ENCODE measurements at regions not wholly inside any gene's neighbourhood (a gene's known extent, or its start where the extent isn't known, plus 50 kb on each side); places are given as distances from the start of the nearest gene placed in this dataset.
A peak's percentile ranks its signal among the peaks of the same experiment; 100 is the strongest.
"Not testable (repeated sequence)": the region's sequence is repeated elsewhere in the genome, so short reads cannot be mapped to it uniquely, and the experiment has no call there.

GRCh38 chr3:75126556-75126955, 512.1 kb upstream of the CNTN3 start:
- DNase-seq (ENCODE audit: low spot score): no peak

- peak; percentile 12 for DNase-seq (ENCODE audit: low spot score)
Observed at GRCh38 chr3:75129101-75129500, 514.6 kb upstream of the CNTN3 start.

DNA sequence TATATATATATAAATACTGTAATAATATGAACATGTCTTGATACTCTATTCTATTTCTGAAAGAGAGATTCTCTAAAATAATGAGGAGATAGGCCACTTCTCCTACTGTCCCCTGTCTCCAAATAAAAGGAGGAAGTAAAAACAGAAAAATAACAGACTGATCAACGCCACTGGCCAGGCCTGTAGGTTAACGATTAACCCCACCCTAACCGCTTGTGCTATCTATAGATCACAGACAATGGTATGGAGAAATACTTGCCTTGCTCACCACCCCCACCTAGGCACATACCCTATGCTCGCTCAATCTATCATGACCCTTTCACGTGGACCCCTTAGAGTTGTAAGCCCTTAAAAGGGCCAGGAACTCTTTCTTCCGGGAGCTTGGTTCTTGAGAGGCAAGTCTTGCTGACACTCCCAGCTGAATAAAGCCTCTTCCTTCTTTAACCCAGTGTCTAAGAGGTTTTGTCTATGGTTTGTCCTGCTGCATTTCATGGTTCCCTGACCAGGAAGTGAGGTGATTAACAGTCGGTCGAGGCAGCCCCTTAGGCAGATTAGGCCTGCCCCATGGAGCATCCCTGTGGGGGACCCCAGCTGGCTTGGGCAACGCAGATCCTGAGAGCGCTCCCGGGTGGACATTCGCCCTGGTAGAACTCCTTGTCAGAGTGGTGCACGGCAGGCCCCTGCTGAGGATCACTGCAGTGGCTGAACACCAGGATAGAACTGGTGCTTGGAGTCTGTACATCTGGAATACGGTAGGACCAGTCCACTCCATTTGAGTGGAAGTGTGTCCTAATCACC, 521.8 kb upstream of the CNTN3 start:
- DNase-seq (ENCODE audit: low spot score): no peak

DNA sequence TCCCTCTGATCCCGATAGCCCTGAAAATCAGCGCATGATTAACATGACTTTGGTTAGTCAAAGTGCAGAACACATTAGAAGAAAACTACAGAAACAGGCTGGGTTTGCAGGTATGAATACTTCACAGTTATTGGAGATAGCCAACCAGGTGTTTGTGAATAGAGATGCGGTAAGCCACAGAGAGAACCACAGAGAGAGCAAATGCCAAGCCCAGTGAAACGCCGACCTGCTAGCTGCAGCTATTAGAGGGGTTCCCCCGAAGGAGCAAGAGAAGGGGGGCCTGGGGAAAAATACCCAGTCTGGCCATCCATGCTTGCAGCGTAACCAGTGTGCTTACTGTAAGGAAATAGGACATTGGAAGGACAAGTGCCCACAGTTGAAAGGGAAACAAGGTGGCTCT, 523.9 kb upstream of the CNTN3 start:
- no peak for DNase-seq (ENCODE audit: low spot score)

- no peak for DNase-seq (ENCODE audit: low spot score)
Observed at GRCh38 chr3:75140904-75141615, 523.1 kb upstream of the FRG2C start.

DNA sequence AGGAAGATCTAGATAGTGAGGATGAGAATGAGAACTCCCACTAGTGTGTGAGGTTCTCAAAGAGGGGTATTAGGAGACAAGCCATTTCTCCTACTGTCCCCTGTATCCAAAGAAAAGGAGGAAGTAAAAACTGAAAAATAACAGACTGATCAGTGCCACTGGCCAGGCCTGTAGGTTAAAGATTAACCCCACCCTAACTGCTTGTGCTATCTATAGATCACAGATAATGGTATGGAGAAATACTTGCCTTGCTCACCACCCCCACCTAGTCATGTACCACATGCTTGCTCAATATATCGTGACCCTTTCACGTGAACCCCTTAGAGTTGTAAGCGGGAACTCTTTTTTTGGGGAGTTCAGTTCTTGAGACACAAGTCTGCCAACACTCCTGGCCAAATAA, 519.7 kb upstream of the FRG2C start:
- no peak for DNase-seq (ENCODE audit: low spot score)

- no peak for DNase-seq (ENCODE audit: low spot score)
Observed at GRCh38 chr3:75171630-75172230, 492.4 kb upstream of the FRG2C start.

GRCh38 chr3:75176937-75177336, 487.2 kb upstream of the FRG2C start:
- no peak for DNase-seq (ENCODE audit: low spot score)

- no peak for DNase-seq (ENCODE audit: low spot score)
Observed at GRCh38 chr3:75180235-75180944, 483.7 kb upstream of the FRG2C start.

DNA sequence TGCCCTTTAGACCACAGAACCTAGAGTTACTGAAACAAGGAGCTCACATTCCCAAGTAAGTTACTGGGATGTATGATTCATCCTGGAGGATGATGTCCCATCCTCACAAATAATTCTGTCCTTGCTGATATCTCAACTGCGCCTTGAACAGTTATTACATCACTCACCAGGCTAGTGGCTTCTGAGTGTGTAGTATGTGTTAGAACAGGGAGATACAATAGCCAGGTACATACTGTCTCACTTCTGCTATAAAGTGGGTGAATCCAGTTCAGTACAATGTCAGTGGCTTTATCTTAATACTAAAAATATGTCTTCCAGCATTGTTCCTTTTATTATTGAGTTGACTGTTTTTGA, 483.2 kb upstream of the FRG2C start:
- DNase-seq (ENCODE audit: low spot score): no peak

DNA sequence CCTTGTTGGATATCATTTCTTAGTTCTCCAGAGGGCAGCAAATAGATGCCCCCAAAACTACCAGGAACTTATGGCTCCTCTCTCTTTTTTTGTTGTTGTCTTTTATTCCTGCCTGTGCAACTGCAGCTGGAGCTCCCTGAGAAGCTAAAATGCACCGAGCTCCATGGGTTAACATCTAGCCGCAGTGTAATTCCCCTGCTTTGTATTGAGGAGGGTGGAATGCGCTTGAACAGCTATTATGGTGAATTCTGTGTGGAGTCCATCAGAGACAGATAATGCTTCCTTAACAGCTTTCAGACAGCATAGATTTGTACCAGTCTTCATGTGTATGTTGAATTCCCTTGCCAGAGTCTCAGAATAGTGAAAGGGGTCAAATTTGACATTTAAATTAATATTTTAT, 475.2 kb upstream of the FRG2C start:
- DNase-seq (ENCODE audit: low spot score): no peak

- peak; percentile 17 for DNase-seq (ENCODE audit: low spot score)
Observed at GRCh38 chr3:75192146-75192616, 471.9 kb upstream of the FRG2C start.

- DNase-seq (ENCODE audit: low spot score): no peak
Observed at GRCh38 chr3:75193797-75194196, 470.3 kb upstream of the FRG2C start.

DNA sequence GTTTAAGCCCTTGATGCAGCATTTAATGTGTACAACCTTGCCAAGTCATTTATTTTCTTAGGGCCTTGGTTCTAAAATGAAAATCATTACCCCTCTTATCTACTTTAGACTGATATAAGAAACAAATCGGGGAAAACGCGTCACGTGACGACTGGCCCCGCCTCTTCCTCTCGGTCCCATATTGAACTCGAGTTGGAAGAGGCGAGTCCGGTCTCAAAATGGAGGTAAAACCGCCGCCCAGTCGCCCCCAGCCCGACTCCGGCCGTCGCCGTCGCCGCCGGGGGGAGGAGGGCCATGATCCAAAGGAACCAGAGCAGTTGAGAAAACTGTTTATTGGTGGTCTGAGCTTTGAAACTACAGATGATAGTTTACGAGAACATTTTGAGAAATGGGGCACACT, 449.8 kb upstream of the FRG2C start:
- DNase-seq (ENCODE audit: low spot score): not testable (repeated sequence)

DNA sequence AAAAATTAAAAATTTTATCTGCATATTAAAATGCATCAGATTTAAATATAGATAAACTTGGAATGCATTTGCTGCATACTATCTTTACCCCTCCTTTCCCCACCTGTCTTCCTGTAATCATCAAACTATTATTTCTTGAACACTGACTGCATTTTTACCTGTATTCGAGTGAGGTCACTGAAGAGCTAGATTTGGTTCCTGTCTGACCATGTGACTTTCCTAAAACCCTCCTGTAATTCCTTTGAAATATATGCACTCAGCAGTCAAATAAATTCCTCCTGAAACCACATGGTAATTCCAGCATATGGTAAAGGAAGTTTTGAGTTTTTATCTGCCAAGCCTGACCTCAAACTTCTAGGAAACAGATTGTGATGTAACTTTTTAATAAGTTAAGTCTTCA, 445.6 kb upstream of the FRG2C start:
- no peak for DNase-seq (ENCODE audit: low spot score)

DNA sequence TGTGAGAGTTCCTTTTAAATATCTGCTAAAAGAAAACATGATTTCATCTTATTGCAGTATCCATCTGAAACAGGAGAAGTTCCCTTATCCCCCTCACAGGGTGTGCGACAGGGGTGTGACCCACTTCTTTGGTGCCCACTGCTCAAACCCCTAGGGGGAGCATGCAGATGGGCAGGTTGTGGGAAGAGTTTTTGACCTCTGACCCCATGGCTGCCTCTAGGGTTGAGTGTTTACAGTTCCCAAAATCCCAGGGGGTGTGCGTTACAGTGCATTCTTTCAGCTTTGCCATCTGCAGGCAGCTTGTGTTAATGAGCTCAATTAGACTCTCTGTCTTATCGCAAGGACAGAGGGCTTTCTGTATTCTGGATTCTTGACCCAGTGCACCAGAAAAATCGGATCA, 443.2 kb upstream of the FRG2C start:
- DNase-seq (ENCODE audit: low spot score): no peak

- DNase-seq (ENCODE audit: low spot score): no peak
Observed at GRCh38 chr3:75224412-75224811, 439.7 kb upstream of the FRG2C start.

- DNase-seq (ENCODE audit: low spot score): no peak
Observed at GRCh38 chr3:75232216-75232615, 431.9 kb upstream of the FRG2C start.

DNA sequence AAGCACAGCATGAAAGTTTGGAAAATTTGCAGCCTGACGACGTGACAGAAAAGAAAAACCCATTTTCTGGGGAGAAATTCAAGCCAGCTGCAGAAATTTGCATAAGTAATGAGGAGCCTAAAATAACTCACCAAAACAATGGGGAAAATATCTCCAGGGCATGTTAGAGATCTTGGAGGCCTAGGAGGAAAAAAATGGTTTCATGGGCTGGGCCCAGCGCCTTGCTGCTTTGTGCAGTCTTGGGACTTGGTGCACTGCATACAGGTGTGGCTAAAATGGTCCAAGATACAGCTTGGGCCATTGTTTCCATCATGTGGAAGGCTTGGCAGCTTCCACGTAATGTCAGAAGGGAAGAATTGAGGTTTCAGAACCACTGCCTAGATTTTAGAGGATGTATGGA, 428.5 kb upstream of the FRG2C start:
- DNase-seq (ENCODE audit: low spot score): no peak

GRCh38 chr3:75237053-75237452, 427.1 kb upstream of the FRG2C start:
- DNase-seq (ENCODE audit: low spot score): no peak

DNA sequence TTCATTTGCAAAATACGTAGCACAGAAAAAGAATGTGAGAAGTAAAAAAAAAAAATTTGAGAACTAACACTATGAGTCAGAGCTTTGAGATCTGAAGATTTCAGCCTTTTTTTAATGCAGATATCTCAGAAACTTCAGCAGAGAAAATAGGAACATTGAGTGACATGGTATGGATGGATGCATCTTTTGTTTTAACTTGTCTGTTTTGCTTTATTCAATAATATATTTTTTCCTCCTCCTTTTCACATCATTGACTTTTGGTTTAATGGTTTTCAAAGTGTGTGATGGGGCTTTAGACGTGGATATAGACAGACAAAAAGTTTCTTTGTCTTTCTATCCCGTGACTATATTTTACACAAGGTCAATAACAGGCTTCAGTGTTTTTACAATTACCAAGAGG, 426.7 kb upstream of the FRG2C start:
- no peak for DNase-seq (ENCODE audit: low spot score)

GRCh38 chr3:75241226-75241962, 422.7 kb upstream of the FRG2C start:
- DNase-seq (ENCODE audit: low spot score): not testable (repeated sequence)

Measured in Ammon's horn (tissue), 1 donor.